ENCODE measurements at regions not wholly inside any gene's neighbourhood (a gene's known extent, or its start where the extent isn't known, plus 50 kb on each side); places are given as distances from the start of the nearest gene placed in this dataset.

- TF ChIP-seq CTCF (IDR thresholded peaks at IDR 0.05; ENCODE audit: extremely low read depth, missing control alignments) = no peak
- DNase-seq (ENCODE audit: low spot score) = peak; percentile 17
Observed at GRCh38 chrX:39936886-39937770, 160.6 kb downstream of the BCOR start.

- TF ChIP-seq CTCF (IDR thresholded peaks at IDR 0.05; ENCODE audit: extremely low read depth, missing control alignments) = no peak
- DNase-seq (ENCODE audit: low spot score) = no peak
Observed at GRCh38 chrX:39938466-39938865, 159.3 kb downstream of the BCOR start.

GRCh38 chrX:39939678-39940077 lies 158.1 kb downstream of the BCOR start:
- DNase-seq (ENCODE audit: low spot score) = no peak
- no peak for TF ChIP-seq CTCF (IDR thresholded peaks at IDR 0.05; ENCODE audit: extremely low read depth, missing control alignments)

GRCh38 chrX:39941332-39941920 lies 156.3 kb downstream of the BCOR start:
- no peak for DNase-seq (ENCODE audit: low spot score)

GRCh38 chrX:39944416-39944815 lies 153.3 kb downstream of the BCOR start:
- DNase-seq (ENCODE audit: low spot score) = no peak
- no peak for TF ChIP-seq CTCF (IDR thresholded peaks at IDR 0.05; ENCODE audit: extremely low read depth, missing control alignments)

More at GRCh38 chrX:39941332-39941920, 156.3 kb downstream of the BCOR start:
- TF ChIP-seq CTCF (IDR thresholded peaks at IDR 0.05; ENCODE audit: extremely low read depth, missing control alignments) = no peak

- no peak for TF ChIP-seq CTCF (IDR thresholded peaks at IDR 0.05; ENCODE audit: extremely low read depth, missing control alignments)
- no peak for DNase-seq (ENCODE audit: low spot score)
Observed at GRCh38 chrX:39945709-39946108, 152.0 kb downstream of the BCOR start.

- no peak for DNase-seq (ENCODE audit: low spot score)
- no peak for TF ChIP-seq CTCF (IDR thresholded peaks at IDR 0.05; ENCODE audit: extremely low read depth, missing control alignments)
Observed at GRCh38 chrX:39946822-39947221, 150.9 kb downstream of the BCOR start.
